A673 (cell line): ENCODE measurements at regions not wholly inside any gene's neighbourhood (a gene's known extent, or its start where the extent isn't known, plus 50 kb on each side); places are given as distances from the start of the nearest gene placed in this dataset.

Experiments
- BruUV-seq: library from RNA; stranded (reverse); fragments of 400-500 nt; replicated peaks from 2 replicates; lab custom pipeline; 2021; lab: Mats Ljungman, UMichigan
- CTCF ChIA-PET: fragments of 300-600 bp; sonication (Branson Sonifier 250); formaldehyde crosslinking; loops from one replicate; lab custom pipeline; 2022; ENCODE audit warnings: antibody characterized with exemption; lab: Charles Lee
- POLR2A ChIA-PET: fragments of 300-600 bp; sonication (Branson Sonifier 250); formaldehyde crosslinking; loops from one replicate; lab custom pipeline; 2022; ENCODE audit warnings: antibody characterized with exemption; ENCODE audit not compliant: low non-redundant PET; lab: Charles Lee
- DNase-seq: peaks from one replicate; pipeline ENCODE4 v3.0.0-alpha.2; 2015; ENCODE audit warnings: low spot score
- H3K27ac ChIP-seq: fragments of 200-600 bp; sonication (generic); 2 replicates; pipeline ENCODE4 v1.5.1; 2016; ENCODE audit warnings: mixed run types, low read depth, mild to moderate bottlenecking, mixed read lengths, antibody characterized with exemption, low read length; ENCODE audit not compliant: poor library complexity, severe bottlenecking
- H3K27me3 ChIP-seq: fragments of 200-600 bp; sonication (generic); replicated peaks from 2 replicates; pipeline ENCODE4 v1.6.1; 2017; ENCODE audit warnings: mixed run types, low read depth, mild to moderate bottlenecking, mixed read lengths, antibody characterized with exemption, low read length; ENCODE audit not compliant: insufficient read depth, poor library complexity
- H3K36me3 ChIP-seq: fragments of 200-600 bp; sonication (generic); 2 replicates; pipeline ENCODE4 v1.6.1; 2016; ENCODE audit warnings: mixed run types, mild to moderate bottlenecking, mixed read lengths, antibody characterized with exemption, low read length; ENCODE audit not compliant: insufficient read depth, poor library complexity, severe bottlenecking
- H3K4me1 ChIP-seq: fragments of 200-600 bp; sonication (generic); 2 replicates; pipeline ENCODE4 v1.6.1; 2017; ENCODE audit warnings: mixed run types, mild to moderate bottlenecking, mixed read lengths, antibody characterized with exemption, low read length; ENCODE audit not compliant: insufficient read depth, poor library complexity, severe bottlenecking
- H3K4me3 ChIP-seq: fragments of 200-600 bp; sonication (generic); 2 replicates; pipeline ENCODE4 v1.5.1; 2016; ENCODE audit warnings: low read depth, mixed run types, mild to moderate bottlenecking, mixed read lengths, low read length; ENCODE audit not compliant: poor library complexity, severe bottlenecking
- H3K9me3 ChIP-seq: fragments of 200-600 bp; sonication (generic); 2 replicates; pipeline ENCODE4 v1.6.1; 2016; ENCODE audit warnings: mixed run types, low read depth, mild to moderate bottlenecking, mixed read lengths, antibody characterized with exemption, low read length; ENCODE audit not compliant: poor library complexity, severe bottlenecking
- EZH2 ChIP-seq: fragments of 200-600 bp; sonication (generic); IDR thresholded peaks from 2 replicates; pipeline ENCODE4 v1.6.1; 2017; ENCODE audit warnings: borderline replicate concordance, low read depth, mild to moderate bottlenecking, mixed read lengths, antibody characterized with exemption, low read length; ENCODE audit not compliant: poor library complexity, severe bottlenecking
- intact Hi-C: fragments of 100-400 bp; cut with micrococcal nuclease; formaldehyde crosslinking; loops from one replicate; pipeline ENCODE4 v1.10.0; 2022; ENCODE audit not compliant: unreplicated experiment
- TF ChIP-seq, protein P1 (sequence below): fragments of 300-800, 200-600 bp; sonication (generic); conservative IDR thresholded peaks from 2 replicates; pipeline ENCODE4 v1.5.1; 2017; ENCODE audit warnings: low read depth, mild to moderate bottlenecking, antibody characterized with exemption, low read length, moderate library complexity, mixed read lengths

DNA sequence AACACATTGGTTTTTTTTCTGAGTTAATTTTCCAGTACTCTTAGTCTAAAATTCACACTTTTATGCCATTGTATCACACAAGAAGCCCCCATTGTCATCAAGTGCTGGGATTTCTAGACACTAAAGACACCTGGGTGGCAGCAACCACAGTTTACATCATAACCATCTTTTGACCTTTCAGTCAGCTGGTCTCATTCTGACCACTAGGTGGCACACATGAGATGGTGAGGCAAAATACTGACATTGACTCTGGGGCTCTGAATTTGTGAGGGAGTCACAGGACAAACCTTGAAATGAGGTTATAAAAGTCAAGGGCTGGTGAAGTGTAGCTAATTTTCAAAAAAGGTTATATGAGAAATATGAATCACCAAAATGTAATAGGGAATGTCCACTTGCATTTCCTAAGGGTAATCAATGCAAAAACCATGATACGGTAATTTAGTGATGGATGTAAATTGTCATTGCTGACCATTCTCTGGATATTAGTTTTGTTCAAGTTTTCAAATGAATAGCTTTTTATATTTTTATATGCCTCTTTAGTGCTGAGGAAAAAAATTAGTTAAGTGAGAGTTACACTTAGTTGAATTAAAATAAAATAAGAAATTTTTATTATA is 229.4 kb downstream of the DMAC1 start:
- intact Hi-C loops: no loop called here
- no peak overlapping the region for H3K27ac ChIP-seq
- TF ChIP-seq EZH2: no peak
- TF ChIP-seq, protein P1, sequence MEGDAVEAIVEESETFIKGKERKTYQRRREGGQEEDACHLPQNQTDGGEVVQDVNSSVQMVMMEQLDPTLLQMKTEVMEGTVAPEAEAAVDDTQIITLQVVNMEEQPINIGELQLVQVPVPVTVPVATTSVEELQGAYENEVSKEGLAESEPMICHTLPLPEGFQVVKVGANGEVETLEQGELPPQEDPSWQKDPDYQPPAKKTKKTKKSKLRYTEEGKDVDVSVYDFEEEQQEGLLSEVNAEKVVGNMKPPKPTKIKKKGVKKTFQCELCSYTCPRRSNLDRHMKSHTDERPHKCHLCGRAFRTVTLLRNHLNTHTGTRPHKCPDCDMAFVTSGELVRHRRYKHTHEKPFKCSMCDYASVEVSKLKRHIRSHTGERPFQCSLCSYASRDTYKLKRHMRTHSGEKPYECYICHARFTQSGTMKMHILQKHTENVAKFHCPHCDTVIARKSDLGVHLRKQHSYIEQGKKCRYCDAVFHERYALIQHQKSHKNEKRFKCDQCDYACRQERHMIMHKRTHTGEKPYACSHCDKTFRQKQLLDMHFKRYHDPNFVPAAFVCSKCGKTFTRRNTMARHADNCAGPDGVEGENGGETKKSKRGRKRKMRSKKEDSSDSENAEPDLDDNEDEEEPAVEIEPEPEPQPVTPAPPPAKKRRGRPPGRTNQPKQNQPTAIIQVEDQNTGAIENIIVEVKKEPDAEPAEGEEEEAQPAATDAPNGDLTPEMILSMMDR: peak; percentile 95
- no peaks in the 10 kb centered on the region for H3K4me1 ChIP-seq
- H3K9me3 ChIP-seq: no peaks in the 10 kb centered on the region
- H3K4me3 ChIP-seq: no peak overlapping the region
- peak; percentile 63 for DNase-seq
- ChIA-PET CTCF (interaction anchor here (0.7 kb wide), 1 partner anchor 168 kb away, joined by 3 read pairs; no protein-coding TSS in a partner anchor), POLR2A (interaction anchor here (0.6 kb wide), 1 partner anchor 336 kb away, joined by 3 read pairs; no protein-coding TSS in a partner anchor)
- H3K36me3 ChIP-seq: no peaks in the 10 kb centered on the region
- no TSS peak for BruUV-seq
- H3K27me3 ChIP-seq: peaks cover 25% of the 10 kb centered on the region

DNA sequence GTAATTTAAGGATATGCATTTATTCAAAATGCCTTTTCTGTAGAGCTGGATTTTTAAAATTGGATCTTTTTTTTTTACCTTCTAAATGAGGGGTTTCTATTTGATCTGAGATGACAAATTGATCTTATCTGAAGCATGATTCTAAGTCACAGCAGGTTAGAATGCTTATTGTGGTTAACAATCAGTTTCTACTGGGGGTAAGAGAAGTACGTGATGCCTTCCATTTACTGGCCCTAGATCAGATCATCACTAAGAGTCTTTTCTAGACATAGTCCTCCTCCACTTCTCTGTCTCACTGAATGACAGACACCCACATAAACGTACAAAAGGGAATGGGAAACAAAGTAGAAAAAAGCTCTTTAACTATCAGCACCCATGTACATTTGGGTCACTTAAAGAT is 231.9 kb downstream of the DMAC1 start:
- Histone ChIP-seq H3K36me3 (no peaks in the 10 kb centered on the region), H3K4me3 (no peak overlapping the region), H3K9me3 (no peaks in the 10 kb centered on the region), H3K4me1 (no peaks in the 10 kb centered on the region), H3K27ac (no peak overlapping the region), H3K27me3 (peaks cover 32% of the 10 kb centered on the region)
- POLR2A ChIA-PET: no interaction called here
- BruUV-seq: no TSS peak
- intact Hi-C loops: no loop called here
- CTCF ChIA-PET: no interaction called here
- no peak for DNase-seq
- TF ChIP-seq, protein P1: no peak
- TF ChIP-seq EZH2: no peak

GRCh38 chr9:7561527-7562080 is 238.0 kb downstream of the DMAC1 start:
- DNase-seq: no peak
- no peaks in the 10 kb centered on the region for H3K9me3 ChIP-seq
- CTCF ChIA-PET: no interaction called here
- BruUV-seq: no TSS peak
- H3K4me3 ChIP-seq: no peak overlapping the region
- intact Hi-C loops: no loop called here
- no peak overlapping the region for H3K27ac ChIP-seq
- POLR2A ChIA-PET: no interaction called here
- no peaks in the 10 kb centered on the region for H3K36me3 ChIP-seq
- H3K27me3 ChIP-seq: peaks cover 19% of the 10 kb centered on the region
- no peak for TF ChIP-seq EZH2
- TF ChIP-seq, protein P1: no peak
- no peaks in the 10 kb centered on the region for H3K4me1 ChIP-seq
